ENCODE measurements at regions not wholly inside any gene's neighbourhood (a gene's known extent, or its start where the extent isn't known, plus 50 kb on each side); places are given as distances from the start of the nearest gene placed in this dataset.
"Not testable (repeated sequence)": the region's sequence is repeated elsewhere in the genome, so short reads cannot be mapped to it uniquely, and the experiment has no call there.

- DNase-seq = no peak
Observed at GRCh38 chr22:22193923-22194322, 50.7 kb upstream of the VPREB1 start.

GRCh38 chr22:22193462-22193861 is 51.1 kb upstream of the VPREB1 start:
- DNase-seq = not testable (repeated sequence)

GRCh38 chr22:22193006-22193405 is 51.6 kb upstream of the VPREB1 start:
- DNase-seq = not testable (repeated sequence)

GRCh38 chr22:22189796-22190195 is 54.8 kb upstream of the VPREB1 start:
- not testable (repeated sequence) for DNase-seq

- not testable (repeated sequence) for DNase-seq
Observed at GRCh38 chr22:22187863-22188262, 56.7 kb upstream of the VPREB1 start.

- no peak for DNase-seq
Observed at GRCh38 chr22:22187299-22187698, 57.3 kb upstream of the VPREB1 start.

GRCh38 chr22:22185844-22186499 is 58.6 kb upstream of the VPREB1 start:
- DNase-seq = no peak

- no peak for DNase-seq
Observed at GRCh38 chr22:22185217-22185616, 59.4 kb upstream of the VPREB1 start.

- no peak for DNase-seq
Observed at GRCh38 chr22:22184277-22184807, 60.2 kb upstream of the VPREB1 start.

GRCh38 chr22:22182990-22183264 is 61.7 kb upstream of the VPREB1 start:
- DNase-seq = no peak

- no peak for DNase-seq
Observed at GRCh38 chr22:22182218-22182989, 62.2 kb upstream of the VPREB1 start.

GRCh38 chr22:22181341-22181850 is 63.2 kb upstream of the VPREB1 start:
- no peak for DNase-seq

- no peak for DNase-seq
Observed at GRCh38 chr22:22180738-22181285, 63.8 kb upstream of the VPREB1 start.

- no peak for DNase-seq
Observed at GRCh38 chr22:22179858-22180257, 64.7 kb upstream of the VPREB1 start.

GRCh38 chr22:22178992-22179391 is 65.6 kb upstream of the VPREB1 start:
- DNase-seq = no peak

- DNase-seq = no peak
Observed at GRCh38 chr22:22178355-22178965, 66.1 kb upstream of the VPREB1 start.

- no peak for DNase-seq
Observed at GRCh38 chr22:22176929-22177616, 67.5 kb upstream of the VPREB1 start.

GRCh38 chr22:22172896-22173628 is 71.5 kb upstream of the VPREB1 start:
- not testable (repeated sequence) for DNase-seq

- no peak for DNase-seq
Observed at GRCh38 chr22:22171357-22172218, 73.0 kb upstream of the VPREB1 start.

- DNase-seq = no peak
Observed at GRCh38 chr22:22169923-22170322, 74.7 kb upstream of the VPREB1 start.

All from GDM1 (cell line).